Gastroesophageal sphincter (tissue), 3 donors: ENCODE measurements at regions not wholly inside any gene's neighbourhood (a gene's known extent, or its start where the extent isn't known, plus 50 kb on each side); places are given as distances from the start of the nearest gene placed in this dataset.

Experiments
- EP300 ChIP-seq: sonication (generic); formaldehyde crosslinking; IDR thresholded peaks from one replicate; pipeline ENCODE4 v1.6.1; 2017; ENCODE audit warnings: antibody characterized with exemption, mild to moderate bottlenecking
- POLR2A ChIP-seq, 2 donors: fragments of 450-650 bp; IDR thresholded peaks; one replicate each; pipeline ENCODE4 v1.6.1; 2017; ENCODE audit warnings: antibody characterized with exemption in 2 of 2, mild to moderate bottlenecking in 2 of 2, moderate library complexity in 1 of 2
- TF ChIP-seq, protein P1 (sequence below), 4 experiments: fragments of 200-600 bp in 2 of 4; fragments of 450-650 bp in 2 of 4; sonication (generic) in 1 of 4; IDR thresholded peaks; one replicate each; pipeline ENCODE4 v1.5.1; 2017 to 2019; ENCODE audit warnings: antibody characterized with exemption in 4 of 4, mild to moderate bottlenecking in 2 of 4, moderate library complexity in 2 of 4

DNA sequence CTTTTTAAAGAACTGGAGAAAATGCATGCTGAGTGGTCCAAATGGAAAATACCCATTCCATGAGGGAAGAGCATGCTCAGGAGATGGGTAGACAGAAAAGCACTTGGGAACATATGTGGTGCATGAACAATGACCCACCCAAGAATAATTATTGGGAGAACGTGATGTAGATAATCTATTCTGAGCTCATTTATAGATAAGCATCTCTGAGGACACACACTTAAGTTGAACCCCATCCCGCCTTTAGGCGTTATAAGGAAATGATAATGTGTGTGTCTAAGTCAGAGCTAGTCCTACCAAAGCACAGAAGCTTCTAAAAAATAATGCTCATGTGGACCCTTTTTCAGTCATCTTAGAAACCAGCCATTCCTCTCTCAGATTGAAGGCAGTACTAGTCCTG lies 189.9 kb downstream of the KTN1 start:
- TF ChIP-seq, protein P1, sequence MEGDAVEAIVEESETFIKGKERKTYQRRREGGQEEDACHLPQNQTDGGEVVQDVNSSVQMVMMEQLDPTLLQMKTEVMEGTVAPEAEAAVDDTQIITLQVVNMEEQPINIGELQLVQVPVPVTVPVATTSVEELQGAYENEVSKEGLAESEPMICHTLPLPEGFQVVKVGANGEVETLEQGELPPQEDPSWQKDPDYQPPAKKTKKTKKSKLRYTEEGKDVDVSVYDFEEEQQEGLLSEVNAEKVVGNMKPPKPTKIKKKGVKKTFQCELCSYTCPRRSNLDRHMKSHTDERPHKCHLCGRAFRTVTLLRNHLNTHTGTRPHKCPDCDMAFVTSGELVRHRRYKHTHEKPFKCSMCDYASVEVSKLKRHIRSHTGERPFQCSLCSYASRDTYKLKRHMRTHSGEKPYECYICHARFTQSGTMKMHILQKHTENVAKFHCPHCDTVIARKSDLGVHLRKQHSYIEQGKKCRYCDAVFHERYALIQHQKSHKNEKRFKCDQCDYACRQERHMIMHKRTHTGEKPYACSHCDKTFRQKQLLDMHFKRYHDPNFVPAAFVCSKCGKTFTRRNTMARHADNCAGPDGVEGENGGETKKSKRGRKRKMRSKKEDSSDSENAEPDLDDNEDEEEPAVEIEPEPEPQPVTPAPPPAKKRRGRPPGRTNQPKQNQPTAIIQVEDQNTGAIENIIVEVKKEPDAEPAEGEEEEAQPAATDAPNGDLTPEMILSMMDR (IDR thresholded peaks at IDR 0.05) = no peak
- TF ChIP-seq EP300 (no peak), POLR2A (IDR thresholded peaks at IDR 0.05) (no peak)
